ENCODE measurements at regions not wholly inside any gene's neighbourhood (a gene's known extent, or its start where the extent isn't known, plus 50 kb on each side); places are given as distances from the start of the nearest gene placed in this dataset.

DNA sequence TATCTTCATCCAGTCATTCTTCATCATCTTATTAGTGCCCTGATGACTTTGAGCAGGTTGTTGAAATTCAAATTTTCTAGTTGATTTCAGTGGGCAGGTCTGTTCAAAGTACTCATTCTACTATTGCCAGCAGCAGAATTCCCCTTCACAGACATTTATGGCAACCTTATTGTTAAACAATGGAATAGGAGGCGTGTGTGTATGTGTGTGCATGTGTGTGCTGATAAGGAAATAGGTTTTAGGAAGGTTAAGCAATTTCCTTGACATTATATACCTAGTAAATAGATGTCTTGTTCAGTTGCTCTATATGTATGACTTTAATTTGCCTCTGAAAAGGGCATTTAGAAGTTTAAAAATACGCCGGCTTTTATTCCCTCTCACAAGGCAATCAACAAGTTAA is 601.4 kb upstream of the CA10 start:
- no peak for DNase-seq (ENCODE audit: low read depth)
- in situ Hi-C loops (cut with HindIII; ENCODE audit: low pct_unique_long_range_greater_than_20kb, low sequenced_read_pairs): no loop called here

DNA sequence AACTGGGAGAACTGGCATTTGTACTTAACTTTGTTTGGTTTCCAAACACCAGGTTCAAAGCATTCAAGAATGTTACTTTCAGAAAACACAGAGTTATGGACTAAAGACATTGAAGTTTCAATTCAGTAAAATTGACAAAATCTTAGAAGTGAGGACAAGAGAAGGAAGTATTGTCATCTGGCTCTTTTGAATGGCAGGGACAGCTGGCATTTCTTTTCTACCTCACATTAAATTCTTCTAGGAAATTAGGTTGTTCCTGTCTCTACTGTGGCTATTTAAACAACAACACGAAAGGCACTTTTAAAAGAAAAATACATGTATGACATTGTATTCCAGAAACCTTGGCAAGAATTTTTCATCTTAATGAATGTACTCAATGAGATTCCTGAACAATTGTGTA is 600.0 kb upstream of the CA10 start:
- no peak for DNase-seq (ENCODE audit: low read depth)
- in situ Hi-C loops (cut with HindIII; ENCODE audit: low pct_unique_long_range_greater_than_20kb, low sequenced_read_pairs): no loop called here

DNA sequence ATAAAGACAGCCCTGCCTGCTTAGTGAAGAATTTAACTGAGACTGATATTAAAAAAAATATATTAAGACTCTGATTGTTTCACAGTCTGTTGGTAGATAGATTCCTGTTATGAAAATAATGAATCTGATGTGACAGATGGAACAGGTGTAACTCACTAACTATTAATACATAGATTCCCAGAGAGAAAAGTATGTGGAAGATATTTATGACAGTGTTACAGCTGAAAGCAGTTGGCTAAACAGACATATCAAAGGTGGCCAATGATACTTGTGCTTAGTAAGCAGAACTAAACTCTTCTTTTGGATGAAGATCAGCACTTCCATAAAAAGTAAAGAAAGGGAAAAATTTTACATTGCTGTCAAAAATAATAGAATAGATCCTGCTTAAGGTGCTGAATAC is 598.2 kb upstream of the CA10 start:
- DNase-seq (ENCODE audit: low read depth): no peak
- in situ Hi-C loops (cut with HindIII; ENCODE audit: low pct_unique_long_range_greater_than_20kb, low sequenced_read_pairs): no loop called here

DNA sequence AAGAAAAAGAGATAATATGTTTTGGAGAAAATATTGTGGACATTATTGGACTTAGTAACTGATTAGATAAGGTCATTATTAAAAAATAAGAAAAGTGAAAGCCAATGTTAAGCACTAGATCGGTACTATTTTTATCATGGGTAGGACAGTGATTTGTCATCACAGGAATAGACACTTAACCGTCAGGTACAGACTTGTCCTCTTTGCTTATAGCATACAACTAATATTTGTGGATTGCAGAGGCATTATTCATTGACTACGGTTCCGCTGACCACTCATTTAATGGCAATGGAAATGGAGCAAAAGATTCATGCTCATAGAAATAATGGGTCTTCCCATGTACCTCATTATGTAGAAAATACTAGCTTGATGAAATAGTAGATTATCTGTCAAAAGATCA is 596.3 kb upstream of the CA10 start:
- DNase-seq (ENCODE audit: low read depth): no peak
- in situ Hi-C loops (cut with HindIII; ENCODE audit: low pct_unique_long_range_greater_than_20kb, low sequenced_read_pairs): no loop called here

DNA sequence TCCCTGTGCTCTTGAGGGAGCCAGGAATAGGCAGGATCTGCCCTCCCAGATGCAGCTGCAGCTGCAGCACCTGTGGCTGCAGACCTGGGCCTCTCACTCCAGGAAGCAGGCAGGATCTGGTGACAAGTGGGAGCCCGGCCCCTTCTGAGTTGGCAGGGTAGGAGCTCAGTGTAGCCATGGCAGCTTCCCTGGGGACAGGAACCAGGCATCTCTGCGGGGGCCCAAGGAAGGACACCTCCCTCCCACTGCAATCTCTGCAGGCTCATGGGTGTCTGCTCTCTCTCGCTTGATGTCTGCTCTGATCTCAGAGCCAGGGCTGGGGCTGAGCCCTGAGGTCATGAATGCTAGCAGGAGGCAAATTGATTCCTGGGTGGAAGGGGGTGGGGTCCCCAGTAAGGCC is 592.5 kb upstream of the CA10 start:
- in situ Hi-C loops (cut with HindIII; ENCODE audit: low pct_unique_long_range_greater_than_20kb, low sequenced_read_pairs): no loop called here
- DNase-seq (ENCODE audit: low read depth): no peak

DNA sequence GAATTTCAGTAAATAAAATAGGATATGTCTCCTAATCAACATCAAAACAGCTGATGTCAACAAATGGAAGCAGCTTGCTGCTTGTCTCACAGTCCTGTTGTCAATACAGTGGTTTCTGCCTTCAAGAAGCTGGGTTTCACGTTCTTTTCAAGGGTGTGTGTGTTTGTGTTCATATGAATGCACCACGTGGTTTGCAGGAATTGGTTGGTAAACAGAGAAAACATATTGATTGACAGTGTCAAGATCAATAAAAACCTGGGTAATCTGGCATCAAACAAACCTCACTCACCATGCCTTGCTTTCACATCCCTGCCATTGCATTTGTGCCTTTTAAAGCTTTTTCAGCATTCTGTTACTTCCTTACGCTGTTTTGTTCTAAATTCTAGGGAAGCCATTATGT is 585.7 kb upstream of the CA10 start:
- in situ Hi-C loops (cut with HindIII; ENCODE audit: low pct_unique_long_range_greater_than_20kb, low sequenced_read_pairs): no loop called here
- no peak for DNase-seq (ENCODE audit: low read depth)

DNA sequence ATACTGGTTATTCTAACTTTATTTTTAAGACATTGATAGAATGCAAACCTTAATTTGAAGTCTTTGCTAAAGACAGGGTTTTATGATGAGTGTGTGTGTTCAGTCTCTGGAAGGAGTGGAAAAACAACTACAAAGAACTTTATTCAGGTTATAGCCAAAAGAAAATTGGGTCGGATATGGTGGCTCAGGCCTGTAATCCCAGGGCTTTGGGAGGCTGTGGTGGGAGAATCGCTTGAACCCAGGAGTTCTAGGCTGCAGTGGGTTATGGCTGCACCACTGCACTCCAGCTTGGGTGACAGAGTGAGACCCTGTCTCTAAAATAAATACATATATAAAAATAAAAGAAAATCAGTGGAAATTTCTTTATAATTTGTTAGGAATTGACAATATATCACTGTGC is 581.5 kb upstream of the CA10 start:
- DNase-seq (ENCODE audit: low read depth): no peak
- in situ Hi-C loops (cut with HindIII; ENCODE audit: low pct_unique_long_range_greater_than_20kb, low sequenced_read_pairs): no loop called here

DNA sequence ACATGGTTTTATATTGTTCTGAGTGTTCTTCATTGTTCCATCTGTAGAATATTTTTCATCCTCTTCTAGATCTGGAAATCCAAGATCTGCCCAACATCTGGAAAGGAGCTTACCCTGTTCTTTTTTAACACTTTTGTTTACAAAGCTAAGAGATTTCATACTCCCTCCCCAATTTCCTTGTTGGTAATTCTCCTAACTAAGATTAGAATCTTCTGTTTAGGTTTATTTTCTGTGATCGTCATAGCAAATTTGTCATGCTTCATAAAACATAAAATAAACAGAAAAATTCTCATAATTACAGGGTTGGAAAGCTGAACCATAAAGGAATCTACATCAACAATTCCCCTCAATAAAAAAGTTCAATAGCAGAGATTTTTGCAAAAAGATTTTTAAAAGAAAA is 580.3 kb upstream of the CA10 start:
- in situ Hi-C loops (cut with HindIII; ENCODE audit: low pct_unique_long_range_greater_than_20kb, low sequenced_read_pairs): no loop called here
- DNase-seq (ENCODE audit: low read depth): no peak

DNA sequence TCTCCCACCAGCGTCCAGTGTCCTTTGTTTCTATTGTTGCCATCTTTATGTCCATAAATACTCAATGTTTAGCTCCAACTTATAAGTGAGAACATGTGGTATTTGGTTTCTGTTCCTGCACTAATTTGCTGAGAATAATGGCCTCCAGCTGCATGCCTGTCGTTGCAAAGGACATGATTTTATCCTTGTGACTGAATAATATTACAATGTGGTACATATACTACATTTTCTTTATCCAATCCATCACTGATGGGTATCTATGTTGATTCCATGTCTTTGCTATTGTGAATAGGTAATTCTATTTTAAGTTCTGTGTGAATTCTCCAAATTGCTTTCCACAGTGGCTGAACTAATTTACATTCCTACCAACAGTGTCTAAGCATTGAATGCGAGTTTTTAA is 578.6 kb upstream of the CA10 start:
- in situ Hi-C loops (cut with HindIII; ENCODE audit: low pct_unique_long_range_greater_than_20kb, low sequenced_read_pairs): no loop called here
- no peak for DNase-seq (ENCODE audit: low read depth)

DNA sequence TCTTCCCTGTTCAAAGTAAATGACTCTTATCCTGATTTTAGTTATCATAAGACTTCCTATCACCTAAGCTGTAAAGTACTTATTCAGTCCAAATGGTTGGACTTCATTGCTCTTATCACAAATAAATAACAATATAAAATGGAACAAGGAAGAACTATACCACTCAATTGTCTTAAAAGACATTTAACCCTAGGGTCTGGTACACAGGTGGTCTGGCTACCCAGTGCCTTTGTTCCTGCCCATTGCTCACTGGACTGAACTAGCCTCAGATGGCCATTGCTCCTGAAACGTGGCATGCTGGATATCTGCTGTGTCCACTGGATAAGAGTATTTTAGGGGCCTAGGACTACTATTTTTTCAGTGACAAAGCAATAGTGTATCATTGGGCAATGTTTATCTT is 574.3 kb upstream of the CA10 start:
- in situ Hi-C loops (cut with HindIII; ENCODE audit: low pct_unique_long_range_greater_than_20kb, low sequenced_read_pairs): no loop called here
- no peak for DNase-seq (ENCODE audit: low read depth)

DNA sequence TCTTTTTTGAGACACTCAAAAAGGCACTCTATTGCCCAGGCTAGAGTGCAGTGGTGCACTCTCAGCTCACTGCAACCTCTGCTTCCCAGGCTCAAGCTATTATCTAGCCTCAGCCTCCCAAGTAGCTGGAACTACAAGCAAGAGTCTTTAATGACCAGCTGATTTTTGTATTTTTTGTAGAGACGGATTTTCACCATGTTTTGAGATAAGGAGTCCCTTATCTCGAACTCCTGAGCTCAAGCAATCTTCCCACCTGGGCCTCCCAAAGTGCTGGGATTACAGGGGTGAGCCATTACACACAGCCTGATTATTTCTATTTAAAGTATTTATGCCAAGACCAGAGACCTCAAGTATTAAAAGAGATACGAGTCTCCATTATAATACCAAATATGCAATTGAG is 566.1 kb upstream of the CA10 start:
- in situ Hi-C loops (cut with HindIII; ENCODE audit: low pct_unique_long_range_greater_than_20kb, low sequenced_read_pairs): no loop called here
- no peak for DNase-seq (ENCODE audit: low read depth)

DNA sequence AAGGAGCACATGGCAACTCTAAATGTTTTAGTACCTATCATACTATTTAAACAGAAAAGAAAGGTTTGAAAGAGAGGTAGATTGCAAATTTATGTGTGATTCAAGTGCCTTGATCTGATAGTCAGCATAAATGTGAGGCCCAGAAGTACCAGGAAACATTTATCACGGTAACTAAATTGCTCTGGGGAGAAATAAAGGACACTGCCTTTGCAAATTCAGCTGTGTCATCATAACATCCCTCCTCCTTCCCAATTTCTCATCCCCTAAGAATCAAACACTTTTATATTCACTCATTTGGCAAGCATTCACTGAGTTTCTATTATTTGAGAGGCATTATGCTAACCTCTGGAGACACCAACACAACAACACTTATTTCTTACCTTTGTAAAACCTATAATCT is 563.4 kb upstream of the CA10 start:
- in situ Hi-C loops (cut with HindIII; ENCODE audit: low pct_unique_long_range_greater_than_20kb, low sequenced_read_pairs): no loop called here
- DNase-seq (ENCODE audit: low read depth): no peak

DNA sequence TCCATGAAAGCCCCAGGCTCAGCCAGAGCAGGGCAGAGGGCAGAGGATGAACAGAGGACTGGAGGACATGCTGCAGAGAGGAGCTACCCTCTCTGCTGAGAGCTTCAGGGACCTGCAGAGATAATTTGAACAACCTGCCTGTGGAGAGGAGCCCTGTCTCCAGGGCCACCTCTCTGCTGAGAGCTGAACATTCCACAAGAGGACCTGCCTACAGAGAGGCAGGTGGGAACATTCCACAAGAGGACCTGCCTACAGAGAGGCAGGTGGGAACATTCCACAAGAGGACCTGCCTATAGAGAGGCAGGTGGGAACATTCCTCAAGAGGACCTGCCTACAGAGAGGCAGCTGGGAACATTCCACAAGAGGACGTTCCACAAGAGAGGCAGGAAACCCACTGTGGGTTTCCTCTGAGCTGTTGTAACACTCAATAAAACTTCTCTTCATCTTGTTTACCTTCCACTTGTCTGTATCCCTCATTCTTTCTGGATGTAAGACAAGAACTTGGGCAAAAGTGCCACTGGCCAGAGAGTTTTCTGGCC is 551.9 kb upstream of the CA10 start:
- DNase-seq (ENCODE audit: low read depth): no peak
- in situ Hi-C loops (cut with HindIII; ENCODE audit: low pct_unique_long_range_greater_than_20kb, low sequenced_read_pairs): no loop called here

DNA sequence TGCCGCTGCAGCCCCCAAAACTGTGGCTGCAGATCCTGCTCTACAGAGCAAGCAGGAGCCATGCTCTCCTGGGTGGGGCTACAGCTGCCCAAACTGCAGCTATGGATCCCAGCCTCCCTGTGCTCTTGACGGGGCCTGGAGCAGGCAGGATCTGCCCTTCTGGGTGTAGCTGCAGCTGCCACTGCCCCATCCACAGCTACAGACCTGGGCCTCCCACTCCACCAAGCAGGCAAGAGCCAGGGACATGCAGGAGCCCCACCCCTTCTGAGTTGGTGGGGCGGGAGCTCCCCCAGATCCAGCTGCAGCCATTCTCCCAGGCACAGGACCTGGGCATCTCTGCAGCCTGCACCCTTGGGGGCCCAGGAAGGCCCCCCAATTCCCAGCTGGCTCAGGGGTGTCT is 551.2 kb upstream of the CA10 start:
- in situ Hi-C loops (cut with HindIII; ENCODE audit: low pct_unique_long_range_greater_than_20kb, low sequenced_read_pairs): no loop called here
- no peak for DNase-seq (ENCODE audit: low read depth)

DNA sequence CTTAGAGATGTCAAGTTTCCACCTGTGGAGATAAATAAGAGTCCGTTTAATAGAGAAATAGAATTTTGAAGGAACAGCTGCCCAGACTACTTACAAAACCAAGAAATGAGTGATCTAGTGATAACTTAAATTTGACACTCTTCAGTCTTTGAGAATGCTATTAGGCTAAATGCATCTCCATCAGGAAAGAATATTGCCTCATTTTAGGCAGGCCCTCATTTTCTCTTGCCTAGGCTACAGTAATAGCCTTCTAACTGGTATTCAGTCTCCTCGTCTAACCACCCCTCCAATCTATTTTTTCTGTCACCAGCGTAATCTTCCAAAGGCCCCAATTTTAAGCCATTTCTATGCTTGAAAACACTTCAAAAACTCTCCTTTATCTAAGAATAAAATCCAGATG is 537.8 kb upstream of the CA10 start:
- in situ Hi-C loops (cut with HindIII; ENCODE audit: low pct_unique_long_range_greater_than_20kb, low sequenced_read_pairs): no loop called here
- no peak for DNase-seq (ENCODE audit: low read depth)

DNA sequence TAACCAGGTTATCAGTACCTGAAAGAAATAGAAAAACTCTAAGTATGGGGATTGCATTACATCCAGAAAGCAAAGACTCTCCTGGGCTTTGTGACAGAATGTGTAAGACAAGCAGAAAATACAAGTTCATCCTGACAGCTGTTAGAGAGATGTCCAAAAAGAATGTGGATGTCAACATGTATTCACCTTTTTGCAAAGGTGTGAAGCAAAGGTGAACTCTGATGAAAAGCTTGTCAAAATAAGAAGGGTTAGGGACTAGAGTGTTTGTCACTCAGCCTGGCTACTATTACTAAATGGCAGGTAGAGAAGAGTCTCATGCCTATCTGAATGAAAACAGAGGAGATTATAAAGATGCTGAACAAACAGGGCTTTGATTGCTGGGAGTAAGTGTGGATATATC is 527.6 kb upstream of the CA10 start:
- DNase-seq (ENCODE audit: low read depth): no peak
- in situ Hi-C loops (cut with HindIII; ENCODE audit: low pct_unique_long_range_greater_than_20kb, low sequenced_read_pairs): no loop called here

DNA sequence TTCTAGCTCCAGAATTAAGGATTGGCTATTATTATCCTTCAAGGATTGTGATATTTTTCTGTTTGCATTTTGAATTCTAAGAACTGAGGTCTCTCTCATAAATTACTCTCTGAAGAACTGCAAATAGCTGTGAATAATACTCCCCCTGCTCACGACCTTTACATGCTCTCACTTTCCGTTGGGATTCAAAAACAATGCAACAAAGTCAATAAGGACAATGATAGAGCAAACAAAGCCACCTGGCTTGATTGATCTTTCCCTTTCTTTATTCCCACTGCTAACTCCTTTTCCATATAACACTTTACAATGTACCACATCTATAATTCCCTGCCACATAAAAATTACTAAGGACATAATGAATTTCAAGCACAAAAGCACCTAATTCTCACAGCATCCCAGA is 523.0 kb upstream of the CA10 start:
- DNase-seq (ENCODE audit: low read depth): no peak
- in situ Hi-C loops (cut with HindIII; ENCODE audit: low pct_unique_long_range_greater_than_20kb, low sequenced_read_pairs): no loop called here

DNA sequence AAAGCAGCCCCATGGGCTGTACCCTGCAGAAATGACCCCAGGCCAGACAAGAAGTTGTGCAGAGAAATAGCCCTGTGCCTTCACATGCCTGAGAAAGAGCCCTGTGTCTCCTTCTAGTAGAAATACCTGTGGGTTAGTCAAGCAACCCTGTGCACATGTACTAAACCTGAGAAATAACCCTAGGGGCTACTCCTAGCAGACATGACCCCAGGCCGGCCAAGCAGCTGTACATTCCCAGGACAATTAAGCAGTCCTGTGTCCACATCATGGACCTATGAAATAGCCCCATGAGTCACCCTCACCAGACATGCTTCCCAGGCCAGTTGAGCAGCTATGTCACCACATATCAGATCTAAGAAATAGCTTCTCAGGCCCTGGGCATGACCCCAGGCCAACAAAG is 519.7 kb upstream of the CA10 start:
- DNase-seq (ENCODE audit: low read depth): no peak

DNA sequence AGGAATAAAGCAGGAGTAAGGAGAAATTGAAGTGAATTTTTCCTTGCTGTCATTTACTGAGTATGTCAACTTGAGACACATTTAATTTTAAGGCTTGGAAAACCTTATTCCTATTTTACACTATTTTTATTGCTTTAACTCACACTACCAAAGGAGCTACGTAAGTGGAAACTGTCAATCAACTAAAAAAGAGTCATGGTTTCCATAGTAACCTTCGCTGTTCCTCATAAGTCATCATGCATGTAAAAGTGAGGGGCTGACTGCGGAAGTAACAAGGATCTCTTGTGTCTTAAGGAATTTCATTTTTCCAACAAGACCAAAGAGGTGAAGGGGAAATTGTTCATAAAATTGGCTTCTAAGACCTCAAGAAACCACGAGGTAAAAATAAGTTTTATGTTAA is 516.2 kb upstream of the CA10 start:
- no peak for DNase-seq (ENCODE audit: low read depth)
- in situ Hi-C loops (cut with HindIII; ENCODE audit: low pct_unique_long_range_greater_than_20kb, low sequenced_read_pairs): no loop called here

More for the DNA sequence above, 519.7 kb upstream of the CA10 start:
- in situ Hi-C loops (cut with HindIII; ENCODE audit: low pct_unique_long_range_greater_than_20kb, low sequenced_read_pairs): no loop called here

DNA sequence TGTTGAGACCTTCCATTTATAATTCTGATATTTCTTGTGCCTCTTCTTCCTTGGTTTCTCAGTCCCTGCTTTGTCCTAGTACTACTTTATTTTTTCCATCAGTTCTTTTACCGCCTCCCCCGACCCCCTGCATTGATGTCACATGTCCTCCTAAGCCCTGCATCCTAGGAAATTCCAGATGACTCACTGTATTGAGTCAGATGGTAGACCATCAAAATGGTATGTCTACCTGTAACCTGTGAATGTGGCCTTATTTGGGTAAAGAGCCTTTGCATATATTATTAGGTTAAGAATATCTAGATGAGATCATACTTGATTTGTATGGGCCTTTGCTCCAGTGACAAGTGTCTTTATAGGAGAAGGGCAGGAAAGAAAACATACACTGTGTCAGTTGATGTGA is 515.3 kb upstream of the CA10 start:
- no peak for DNase-seq (ENCODE audit: low read depth)
- in situ Hi-C loops (cut with HindIII; ENCODE audit: low pct_unique_long_range_greater_than_20kb, low sequenced_read_pairs): no loop called here

DNA sequence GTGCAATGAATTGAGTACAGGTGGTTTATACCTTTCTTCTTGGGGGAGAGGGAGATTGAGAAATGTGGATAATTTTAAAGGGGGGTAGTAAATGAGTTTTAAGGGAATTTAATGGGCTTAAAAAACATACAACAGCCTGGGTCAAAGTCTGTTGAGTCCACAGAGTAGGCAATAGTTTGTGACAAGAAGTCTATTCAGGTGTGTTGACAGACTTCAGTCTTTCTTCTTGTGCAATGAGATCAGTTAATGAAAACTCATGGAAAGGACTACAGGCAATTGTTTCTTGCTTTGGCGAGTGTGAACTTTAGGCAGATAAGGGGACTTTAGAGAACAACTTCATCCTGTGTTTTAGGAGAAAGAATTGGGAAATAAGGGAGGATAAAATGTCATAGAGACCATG is 507.8 kb upstream of the CA10 start:
- no peak for DNase-seq (ENCODE audit: low read depth)

More for the DNA sequence above, 507.8 kb upstream of the CA10 start:
- in situ Hi-C loops (cut with HindIII; ENCODE audit: low pct_unique_long_range_greater_than_20kb, low sequenced_read_pairs): no loop called here

Data from Caki2 (cell line).